NCI-H345 (cell line): ENCODE measurements at regions not wholly inside any gene's neighbourhood (a gene's known extent, or its start where the extent isn't known, plus 50 kb on each side); places are given as distances from the start of the nearest gene placed in this dataset.

Source experiments
- DNase-seq: peaks from one replicate; lab custom pipeline; 2025; lab: John Stamatoyannopoulos, UW

DNA sequence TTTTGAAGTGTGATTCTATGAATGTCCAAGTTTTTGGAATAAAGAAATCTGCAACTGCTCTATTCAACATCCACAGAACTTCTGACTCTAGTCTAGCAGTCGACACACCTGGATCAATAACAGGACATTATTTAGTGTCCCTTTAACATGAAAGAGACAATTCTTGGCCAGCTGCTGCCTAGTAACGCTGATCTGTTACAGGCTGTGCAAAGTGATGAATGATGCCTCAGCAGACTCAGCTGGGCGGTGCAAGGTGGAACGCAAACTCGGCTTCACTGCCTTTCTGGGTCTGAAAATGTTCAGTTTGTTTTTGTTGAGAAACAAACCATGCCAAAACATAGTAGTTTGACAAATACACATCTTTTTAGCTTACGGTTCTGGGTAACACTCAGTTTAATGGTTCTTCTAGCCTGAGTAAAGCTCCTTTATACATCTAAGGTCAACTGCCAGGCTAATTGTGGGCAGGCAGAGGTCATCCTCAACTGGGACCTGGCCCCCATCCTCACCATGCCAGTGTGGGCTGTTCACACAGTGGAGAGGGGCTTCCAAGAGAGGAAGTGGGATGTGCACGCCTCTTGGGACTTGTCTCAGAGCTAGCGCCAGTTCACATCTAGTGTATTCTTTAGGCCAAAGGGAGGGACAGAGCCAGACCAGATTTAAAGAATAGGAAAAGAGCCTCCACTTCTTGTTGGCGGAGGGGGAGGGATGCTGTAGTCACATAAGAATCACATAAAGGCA is 879.7 kb downstream of the QKI start:
- no peak for DNase-seq

DNA sequence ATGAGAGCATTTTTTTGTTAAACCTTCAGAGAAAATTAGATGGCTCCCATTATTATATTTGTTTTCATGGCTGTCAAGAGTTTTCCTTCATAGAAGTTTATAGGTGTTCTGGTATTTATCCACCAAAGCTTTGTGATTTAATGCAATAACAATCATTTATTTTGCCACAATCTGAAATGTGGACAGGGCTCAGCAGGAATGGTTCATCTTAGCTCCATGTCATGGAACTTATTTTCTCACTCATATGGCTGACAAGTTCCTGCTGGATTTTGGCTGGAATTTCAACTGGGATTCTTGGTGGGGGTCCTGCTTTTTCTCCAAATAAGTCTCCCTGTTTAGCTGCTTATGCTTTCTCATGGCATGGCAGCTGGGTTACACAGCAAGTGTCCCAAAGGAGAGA is 876.7 kb downstream of the QKI start:
- DNase-seq = no peak

DNA sequence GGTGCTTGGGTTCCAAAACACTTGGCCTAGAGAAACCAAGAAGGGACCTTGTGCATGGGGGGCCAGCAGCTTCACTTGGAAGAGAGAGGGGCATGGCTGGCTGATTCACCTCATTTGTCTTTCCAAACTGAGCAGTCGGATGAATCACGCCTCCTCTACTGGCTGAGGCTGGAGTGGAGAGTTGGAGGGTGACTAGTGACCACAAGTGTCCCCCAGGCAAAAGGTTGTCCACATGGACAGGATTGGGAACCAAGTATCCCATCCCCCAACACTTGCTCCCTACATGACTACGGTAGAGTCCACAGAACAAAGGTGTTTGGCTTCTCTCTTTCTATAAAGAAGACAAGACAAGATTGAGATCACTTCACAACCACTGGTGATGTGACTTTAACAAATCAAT is 875.6 kb downstream of the QKI start:
- DNase-seq = no peak

DNA sequence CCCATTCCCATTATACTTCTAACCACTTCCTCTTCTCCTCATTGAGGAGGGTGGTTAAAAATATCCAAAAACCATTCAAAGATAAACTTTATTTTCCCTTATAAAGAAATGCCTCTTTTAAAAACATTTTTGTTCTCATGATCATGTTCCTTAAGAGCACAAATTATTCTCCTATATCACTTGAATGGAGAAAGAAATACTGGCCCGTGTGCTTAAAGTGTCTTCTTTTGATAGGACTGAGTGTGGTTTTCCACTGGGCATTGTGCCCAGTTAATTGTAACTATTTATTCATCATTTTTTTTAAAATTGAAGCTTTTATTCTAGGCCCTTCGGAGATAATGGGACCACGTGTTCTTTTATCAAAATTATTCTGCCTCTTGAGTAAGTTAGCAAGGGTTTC is 871.5 kb downstream of the QKI start:
- DNase-seq = peak; percentile 45

DNA sequence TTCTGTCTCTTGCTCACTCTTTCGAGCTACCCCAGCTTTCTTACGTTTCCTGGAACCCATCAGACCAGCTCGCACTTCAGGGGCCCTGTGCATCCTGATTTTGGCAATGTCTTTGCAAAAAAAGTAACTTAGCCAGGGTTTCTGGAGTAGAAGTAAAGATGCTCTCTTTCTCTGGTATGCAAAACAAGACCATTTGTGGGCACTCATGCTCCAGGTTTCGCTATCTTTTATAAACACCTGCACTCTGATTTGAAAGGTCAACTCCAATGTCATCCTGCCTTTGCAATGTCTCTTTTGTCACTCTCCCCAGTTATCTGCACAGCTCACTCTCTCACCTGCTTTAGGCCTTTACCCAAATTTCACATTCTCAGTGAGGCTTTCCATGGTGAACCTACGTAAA is 869.1 kb downstream of the QKI start:
- DNase-seq = no peak

DNA sequence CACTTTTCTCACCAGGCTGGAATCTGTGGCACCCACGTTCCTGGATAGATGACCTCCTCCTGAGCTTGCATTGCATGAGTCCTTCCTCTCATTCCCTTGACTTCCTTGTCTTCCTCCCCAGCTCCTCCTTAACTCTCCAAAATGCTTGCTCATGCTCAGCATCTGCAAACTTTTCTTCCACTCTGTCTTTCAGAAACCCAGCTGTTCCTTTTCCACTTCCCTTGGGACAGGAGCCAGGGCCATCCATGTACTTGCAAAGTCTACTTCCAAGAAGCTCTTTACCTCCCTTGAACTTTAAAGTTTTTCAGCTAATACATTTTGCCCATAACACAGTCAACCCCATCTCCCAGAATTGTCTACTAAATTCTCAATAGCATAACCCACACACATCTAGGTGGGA is 861.7 kb downstream of the QKI start:
- no peak for DNase-seq

DNA sequence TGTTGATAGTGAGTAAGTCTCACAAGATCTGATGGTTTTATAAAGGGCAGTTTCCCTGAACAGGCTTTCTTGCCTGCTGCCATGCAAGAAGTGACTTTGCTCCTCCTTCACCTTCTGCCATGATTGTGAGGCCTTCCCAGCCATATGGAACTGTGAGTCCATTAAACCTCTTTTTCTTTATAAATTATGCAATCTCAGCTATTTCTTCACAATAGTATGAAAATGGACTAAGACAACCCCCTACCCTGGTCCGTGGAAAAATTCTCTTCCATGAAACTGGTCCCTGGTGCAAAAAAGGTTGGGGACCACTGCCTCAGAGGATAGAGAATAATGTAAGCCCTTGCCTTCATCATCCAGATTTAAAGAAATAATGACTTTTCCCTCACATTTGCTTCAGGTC is 861.3 kb downstream of the QKI start:
- DNase-seq = no peak

DNA sequence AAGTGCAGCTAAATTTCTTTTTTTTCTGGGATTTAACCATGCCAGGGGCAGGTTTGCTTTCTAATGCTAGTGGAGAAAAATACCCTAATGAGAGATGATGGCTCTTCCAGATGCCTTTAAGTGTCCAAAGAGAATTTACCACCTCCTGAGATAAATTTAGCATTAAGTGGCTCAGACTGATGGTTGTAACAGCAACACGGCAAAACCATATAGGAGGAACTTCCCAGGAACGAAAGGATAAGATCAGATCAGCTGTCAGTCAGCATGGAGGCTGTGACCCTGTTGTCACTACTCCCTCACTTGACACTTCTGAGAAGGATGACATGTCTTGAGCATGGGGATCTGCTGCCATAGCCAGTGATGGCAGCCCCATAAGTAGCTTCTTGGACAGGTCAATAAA is 860.0 kb downstream of the QKI start:
- no peak for DNase-seq

DNA sequence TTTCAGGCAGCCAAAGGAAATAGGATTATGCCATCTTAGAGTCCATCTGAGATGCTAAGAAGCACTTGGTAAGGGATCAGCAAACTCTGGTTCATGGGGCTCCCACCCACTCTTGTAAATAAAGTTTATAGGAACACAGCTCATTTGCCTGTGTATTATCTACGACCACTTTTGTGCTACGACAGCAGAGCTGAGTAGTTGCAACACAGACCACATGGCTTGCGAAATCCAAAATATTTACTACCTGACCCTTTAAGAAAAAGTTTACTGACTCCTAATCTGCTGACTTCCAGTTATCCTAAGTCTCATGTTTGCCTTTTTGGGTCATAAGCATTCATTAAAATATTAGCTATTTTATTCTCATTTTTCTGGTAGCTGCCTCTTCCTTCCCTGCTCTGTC is 859.0 kb downstream of the QKI start:
- no peak for DNase-seq

DNA sequence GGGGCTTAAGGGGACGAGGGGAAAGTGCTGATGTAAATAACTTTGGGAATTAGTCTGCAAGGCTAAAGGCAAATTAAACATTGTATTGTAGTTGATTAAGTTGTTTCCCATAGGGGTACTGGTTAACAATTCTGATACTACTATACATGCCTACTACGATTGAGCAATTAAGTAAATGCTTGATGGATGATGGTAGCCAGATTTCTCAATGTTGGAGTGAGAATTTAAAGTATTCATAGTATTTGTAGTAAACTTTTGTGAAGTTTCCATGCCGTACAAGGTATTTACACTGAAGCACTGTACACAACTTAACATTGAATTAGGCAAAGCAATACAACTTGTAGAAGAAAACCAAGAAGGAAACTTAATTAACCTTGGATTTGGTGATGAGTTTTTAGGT is 852.3 kb downstream of the QKI start:
- no peak for DNase-seq

DNA sequence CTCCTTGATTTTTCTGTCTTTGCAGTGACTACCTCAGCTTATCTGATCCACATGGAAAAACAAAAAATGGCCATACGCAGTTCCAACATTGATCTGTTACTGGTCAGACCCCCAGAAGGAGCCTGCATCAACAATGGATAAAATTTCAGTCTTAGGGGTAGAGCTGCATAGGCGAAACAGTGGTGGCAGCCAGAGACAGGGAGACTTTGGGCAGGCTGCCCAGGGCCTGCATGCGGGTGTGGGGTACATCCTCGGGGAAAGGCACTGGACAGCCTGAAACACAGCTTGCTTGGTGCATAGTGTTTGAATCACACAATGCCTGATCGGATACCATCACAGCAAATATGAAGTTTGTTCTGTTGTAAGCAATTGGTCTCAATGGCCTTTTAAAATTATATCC is 847.8 kb downstream of the QKI start:
- no peak for DNase-seq

DNA sequence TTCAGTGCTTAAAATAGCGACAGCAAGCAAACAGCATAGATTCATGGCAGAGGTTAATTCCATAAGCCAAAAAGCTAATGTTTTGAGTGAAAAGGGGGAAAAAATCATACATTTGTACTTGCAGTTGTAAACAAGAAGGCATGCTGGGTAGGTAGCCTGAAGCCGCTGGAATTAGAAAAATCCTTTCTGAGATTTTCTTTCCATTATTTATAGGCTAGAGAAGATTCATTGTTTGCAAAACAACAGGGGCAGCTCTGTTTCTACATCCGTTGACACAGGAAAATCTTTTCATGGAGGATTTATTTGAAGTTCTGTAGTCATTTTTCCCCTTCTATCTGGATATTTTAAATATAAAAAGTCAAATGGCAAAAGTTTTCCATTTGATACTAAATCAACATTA is 843.9 kb downstream of the QKI start:
- DNase-seq = no peak

DNA sequence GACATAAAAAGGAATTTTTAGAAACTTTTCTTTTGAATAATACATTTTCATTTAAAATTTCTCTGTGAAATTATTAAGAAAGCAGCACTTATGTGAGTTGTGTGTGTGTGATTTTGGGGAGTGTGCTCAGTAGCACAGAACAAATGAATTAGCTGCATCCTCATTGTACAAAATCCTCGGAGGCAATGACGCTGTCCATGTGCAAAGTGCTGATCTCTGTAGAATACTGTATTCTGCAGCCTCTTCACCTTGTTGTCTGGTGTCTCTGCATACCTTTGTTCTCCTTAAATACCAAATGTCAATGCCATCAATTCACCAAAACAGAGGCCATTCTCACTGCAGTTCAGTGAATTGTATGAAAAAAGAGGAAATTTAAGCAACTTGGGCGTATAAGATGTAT is 838.4 kb downstream of the QKI start:
- no peak for DNase-seq

DNA sequence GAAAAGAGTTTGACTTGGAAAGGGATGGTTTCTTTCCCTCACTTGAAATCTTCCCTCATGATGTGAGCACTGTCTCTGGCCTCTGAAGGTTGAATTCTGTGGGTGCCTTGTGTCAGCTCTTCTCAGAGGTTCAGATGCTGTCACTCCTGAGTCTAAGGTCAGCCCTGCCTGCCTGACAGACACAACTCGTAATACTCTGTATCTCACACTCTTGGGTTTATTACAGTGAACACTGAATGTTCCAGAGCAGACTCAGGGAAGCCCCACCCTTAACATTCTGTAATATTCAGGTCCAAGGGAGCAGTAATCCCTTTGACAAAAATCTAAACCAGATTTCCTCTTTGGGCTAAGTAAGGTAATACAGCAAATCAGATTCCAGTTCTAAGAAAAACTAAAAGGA is 837.8 kb downstream of the QKI start:
- no peak for DNase-seq

DNA sequence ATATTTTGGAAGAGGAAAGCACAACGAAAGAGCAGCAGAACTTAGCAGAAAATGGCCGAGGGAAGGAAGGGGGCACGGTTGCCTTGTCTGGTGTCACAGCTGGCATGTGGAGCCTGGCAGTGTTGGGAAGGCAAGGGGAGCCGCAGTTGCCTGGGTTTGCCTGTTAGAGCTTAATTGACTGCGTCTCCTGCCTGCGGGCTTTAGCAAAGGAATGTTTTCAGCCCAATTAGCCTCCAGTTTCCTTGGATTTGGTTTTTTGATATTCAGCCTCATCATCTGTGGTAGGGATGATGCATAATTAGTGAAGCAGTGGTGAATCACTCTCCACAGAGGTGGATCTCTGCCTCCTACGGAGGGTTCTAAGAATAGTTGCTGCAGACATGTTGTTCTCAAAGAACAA is 832.6 kb downstream of the QKI start:
- no peak for DNase-seq

DNA sequence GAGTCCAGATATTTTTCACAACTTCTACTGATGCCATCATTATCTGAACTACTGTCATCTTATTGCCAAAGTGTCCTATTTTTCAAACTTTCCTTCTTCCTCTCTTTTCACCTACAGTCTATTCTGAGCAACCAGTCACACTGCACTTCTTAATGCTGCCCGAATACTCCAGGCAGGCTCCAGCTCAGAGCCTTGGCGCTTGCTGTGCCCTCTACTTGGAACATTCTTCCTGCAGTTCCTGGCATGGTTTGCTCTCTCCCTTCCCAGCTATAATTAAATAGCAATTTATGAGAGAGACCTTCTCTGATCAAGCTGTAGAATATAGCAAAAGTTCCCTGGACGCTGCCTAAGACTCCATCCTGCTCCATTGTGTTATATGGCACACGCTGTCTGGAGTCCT is 831.6 kb downstream of the QKI start:
- DNase-seq = no peak

DNA sequence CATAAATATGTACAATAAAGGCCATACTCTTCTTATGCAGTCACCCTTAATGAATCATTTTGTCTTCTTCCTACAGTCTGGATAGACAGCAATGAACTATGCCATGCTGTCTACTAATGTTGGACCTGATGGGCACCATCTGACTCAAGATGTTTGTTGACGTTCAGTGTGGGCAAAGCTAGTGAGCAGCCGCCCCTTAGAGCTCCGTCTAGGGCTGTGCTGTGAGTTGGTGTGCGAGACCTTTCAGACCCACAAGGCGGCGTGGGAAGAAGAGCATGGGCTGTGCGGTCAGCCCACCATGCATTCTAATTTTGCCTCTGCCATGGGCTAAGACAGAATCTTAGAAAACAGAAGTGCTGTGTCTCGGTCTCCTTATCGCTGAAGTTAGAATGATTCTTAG is 829.4 kb downstream of the QKI start:
- no peak for DNase-seq

DNA sequence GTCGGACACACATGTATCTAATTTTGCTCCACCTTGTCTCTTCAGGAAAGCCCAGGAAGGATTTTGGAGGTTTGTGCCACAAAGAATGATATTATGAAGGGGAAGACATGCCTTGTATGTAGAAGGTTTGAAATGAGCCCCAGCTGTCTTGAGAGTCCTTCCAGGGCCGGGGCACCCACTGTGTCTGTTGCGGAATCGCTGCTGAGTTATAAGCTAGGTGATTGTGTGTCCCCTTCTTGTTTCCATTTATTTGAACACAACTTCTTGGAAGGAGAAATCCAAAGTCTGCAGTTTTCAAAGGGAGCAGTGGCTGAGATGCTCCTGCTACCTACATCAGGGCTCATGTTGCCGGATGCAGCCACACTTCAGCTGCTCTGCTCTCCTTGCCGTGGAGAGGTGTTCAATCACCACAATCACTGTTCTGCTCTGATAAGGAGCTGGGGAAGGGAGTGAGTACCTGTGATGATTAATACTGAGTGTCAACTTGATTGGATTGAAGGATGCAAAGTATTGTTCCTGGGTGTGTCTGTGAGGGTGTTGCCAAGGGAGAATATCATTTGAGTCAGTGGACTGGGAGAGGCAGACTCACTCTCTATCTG is 828.6 kb downstream of the QKI start:
- no peak for DNase-seq

DNA sequence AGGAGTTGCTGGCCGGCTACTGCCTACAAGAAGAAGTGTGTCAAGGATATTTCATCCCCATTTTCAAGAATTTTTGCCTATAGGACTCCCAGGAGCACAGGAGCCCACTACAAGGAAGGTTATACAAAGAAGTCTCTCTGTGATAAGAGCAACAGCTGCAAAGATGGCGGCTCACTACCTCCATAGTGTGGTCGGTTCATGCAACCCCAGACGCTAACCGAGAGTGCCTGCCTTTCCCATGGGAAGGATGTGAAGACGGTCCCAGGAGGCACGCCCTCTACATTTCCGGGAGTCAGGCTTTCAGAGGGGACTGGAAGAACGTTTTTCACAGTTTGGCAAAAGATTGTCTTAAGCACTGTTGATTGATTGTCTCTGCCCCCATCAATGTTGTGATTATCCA is 816.3 kb downstream of the QKI start:
- DNase-seq = no peak

DNA sequence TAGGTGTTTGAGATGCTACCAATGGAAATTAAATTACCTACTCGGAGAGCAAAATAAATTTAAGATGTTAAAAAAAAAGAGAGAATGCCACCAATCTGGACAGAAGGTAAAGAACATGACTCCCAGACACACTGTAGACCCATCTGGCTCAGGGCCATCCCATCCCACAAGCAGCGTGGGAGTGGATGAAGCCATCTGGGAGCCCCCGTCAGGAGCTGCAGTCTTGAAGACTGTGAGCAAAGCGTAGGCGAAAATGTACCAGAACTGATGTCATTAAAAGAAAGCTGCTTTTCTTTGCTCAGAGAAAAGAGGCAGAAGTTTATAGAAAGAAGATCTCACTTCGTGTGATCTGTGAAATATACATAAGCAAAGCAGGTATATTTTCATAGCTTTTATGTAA is 815.7 kb downstream of the QKI start:
- no peak for DNase-seq

DNA sequence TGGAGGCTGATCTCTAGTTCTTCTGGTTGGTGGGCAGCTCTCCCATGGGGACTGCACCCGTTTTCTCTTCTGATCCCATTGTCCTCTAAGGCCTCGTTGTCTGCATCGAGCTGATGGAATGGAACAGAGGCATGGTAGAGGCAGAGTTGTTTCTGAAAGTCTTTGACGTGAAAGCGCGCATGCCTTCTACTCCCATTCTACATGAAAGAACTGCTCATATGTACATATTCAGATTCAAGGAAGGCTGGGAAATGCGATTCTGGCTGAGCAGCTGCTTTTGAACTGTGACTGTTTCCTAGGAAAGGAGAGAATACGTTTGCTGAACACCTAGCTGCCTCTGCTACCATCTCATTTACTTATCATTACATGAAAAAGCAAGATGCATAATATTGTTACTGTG is 815.2 kb downstream of the QKI start:
- no peak for DNase-seq

DNA sequence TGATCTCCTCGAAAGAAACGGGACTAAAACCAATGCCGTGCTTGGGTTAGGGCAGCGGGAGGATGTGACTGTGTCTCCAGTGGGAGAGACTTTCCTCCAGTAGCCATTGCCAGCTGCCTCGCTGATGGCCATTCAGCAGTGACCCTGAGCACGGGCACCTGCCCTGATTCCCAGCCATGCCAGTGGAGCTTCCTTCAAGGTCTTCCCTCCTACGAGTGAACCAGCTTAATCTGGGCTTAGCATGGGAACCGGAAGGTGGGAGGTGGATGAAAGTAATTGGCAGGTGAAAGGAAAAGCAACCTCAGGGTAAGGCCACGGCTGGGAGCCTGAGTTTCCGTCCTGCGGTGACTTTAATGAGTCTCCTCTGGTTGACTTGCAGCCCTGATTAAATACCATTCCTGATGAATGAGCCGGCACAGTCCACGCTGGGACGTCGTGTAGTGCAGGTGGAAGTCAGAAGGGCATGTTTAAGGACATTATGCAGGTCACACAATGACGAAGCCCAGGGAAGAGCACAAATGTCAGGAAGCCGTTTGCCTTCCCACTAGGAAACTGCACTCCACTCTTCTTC is 813.5 kb downstream of the QKI start:
- no peak for DNase-seq

DNA sequence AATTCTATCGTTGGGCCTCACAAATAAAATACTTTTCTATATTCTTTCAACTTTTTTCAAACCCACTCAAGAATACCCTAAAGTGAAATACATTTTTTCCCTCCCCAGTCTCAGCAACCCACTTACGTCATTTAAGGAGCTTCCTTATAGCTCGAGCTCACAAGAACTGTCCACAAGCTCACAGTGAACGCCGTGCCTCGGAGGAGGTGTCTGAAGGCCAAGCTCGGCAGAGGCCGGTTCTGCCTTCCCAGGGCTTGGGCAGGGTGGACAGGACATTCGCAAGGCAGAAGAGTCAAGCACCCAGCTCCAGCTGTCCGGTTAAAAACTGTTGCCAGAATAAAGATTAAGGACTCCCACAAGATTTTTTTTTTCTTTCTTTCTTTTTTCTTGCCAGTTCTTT is 802.3 kb downstream of the QKI start:
- no peak for DNase-seq

DNA sequence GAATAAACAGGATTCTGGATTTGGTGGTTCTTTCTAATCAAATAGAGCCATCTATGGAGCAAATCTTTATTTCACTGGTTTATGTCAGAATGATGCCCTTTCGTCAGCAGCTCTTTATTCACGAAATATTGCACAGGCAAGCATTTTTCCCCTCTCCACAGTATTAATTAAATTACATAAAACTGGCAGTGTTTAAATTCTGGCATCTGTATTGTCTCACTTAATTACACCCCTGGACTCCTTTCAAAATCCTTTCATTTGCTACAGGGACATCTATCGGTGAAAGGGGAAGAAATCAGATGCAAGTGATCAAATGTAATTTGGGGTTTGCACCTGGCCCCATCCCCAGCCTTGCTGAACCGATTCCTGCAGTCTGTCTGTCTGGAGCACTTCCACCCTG is 801.9 kb downstream of the QKI start:
- no peak for DNase-seq
